Naive thymus-derived CD8-positive, alpha-beta T cell (primary cell): ENCODE measurements at regions not wholly inside any gene's neighbourhood (a gene's known extent, or its start where the extent isn't known, plus 50 kb on each side); places are given as distances from the start of the nearest gene placed in this dataset.
A peak's percentile ranks its signal among the peaks of the same experiment; 100 is the strongest.

Source experiments
- ATAC-seq, 2 donors: fragments of 150-1000 bp; cut with Tn5 transposase in 1 of 2; sonication (Bioruptor Pico), chemical (Tn5 transposase) in 1 of 2; 1 replicate in 1 of 2; 2 replicates in 1 of 2; pipeline ENCODE4 v1.10.0; 2021; ENCODE audit warnings: mild to moderate bottlenecking in 2 of 2, moderate library complexity in 2 of 2
- POLR2A ChIA-PET: fragments of 350-600 bp; sonication (Branson Sonifier 250); formaldehyde crosslinking; loops from one replicate; lab custom pipeline; 2021; ENCODE audit warnings: antibody characterized with exemption; lab: Charles Lee
- DNase-seq, 10 donors: peaks; one replicate each; pipeline versions ENCODE4 v3.0.0 to v3.0.0-alpha.2; 2020 to 2022
- H3K27ac Mint-ChIP-seq, 10 donors: one replicate each; pipeline ENCODE4 v1.8.0; 2020 to 2022; ENCODE audit warnings: mild to moderate bottlenecking in 10 of 10, mixed read lengths in 10 of 10, moderate library complexity in 4 of 10, inconsistent platforms in 1 of 10
- H3K27me3 Mint-ChIP-seq, 5 donors: one replicate each; pipeline ENCODE4 v1.8.0; 2021 to 2022; ENCODE audit warnings: mixed read lengths in 5 of 5
- H3K36me3 Mint-ChIP-seq, 3 donors: one replicate each; pipeline ENCODE4 v1.8.0; 2020 to 2022; ENCODE audit warnings: mixed read lengths in 3 of 3, mild to moderate bottlenecking in 2 of 3, inconsistent platforms in 1 of 3
- H3K4me1 Mint-ChIP-seq, 4 donors: one replicate each; pipeline ENCODE4 v1.8.0; 2021 to 2022; ENCODE audit warnings: mixed read lengths in 4 of 4
- H3K4me3 Mint-ChIP-seq, 10 donors: one replicate each; pipeline ENCODE4 v1.8.0; 2020 to 2022; ENCODE audit warnings: mild to moderate bottlenecking in 10 of 10, mixed read lengths in 10 of 10, moderate library complexity in 6 of 10, inconsistent platforms in 1 of 10
- H3K9me3 Mint-ChIP-seq, 9 donors: one replicate each; pipeline ENCODE4 v1.8.0; 2020 to 2022; ENCODE audit warnings: mixed read lengths in 9 of 9, mild to moderate bottlenecking in 3 of 9, inconsistent platforms in 1 of 9, moderate library complexity in 1 of 9

DNA sequence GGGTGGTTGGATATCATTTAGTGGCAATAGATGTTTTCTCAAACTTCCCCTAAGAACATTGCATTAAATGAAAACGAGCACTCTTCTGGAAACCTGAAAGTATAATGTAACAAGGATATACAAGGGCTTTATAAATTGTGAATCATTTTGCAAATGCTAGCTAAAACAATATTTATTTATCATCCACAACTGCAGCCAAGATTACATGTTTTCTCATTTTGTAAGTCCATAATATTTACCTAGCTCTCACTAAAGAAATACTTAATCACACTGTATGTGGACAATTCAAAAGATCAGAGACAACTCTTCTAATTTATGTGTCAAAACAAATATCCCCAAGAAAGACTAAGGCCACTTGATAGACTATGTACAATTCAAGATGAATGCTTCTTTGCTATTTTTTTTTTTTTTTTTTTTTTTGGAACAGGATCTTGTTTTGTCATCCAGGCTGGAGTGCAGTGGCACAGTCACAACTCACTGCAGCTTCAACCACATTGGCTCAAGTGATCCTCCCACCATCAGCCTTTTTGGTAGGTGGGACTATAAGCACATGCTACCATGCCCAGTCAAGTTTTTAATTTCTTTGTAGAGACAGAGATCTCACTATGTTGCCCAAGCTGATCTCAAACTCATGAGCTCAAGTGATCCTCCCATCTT, 427.7 kb upstream of the THBS1 start:
- Mint-ChIP-seq H3K36me3 (no peaks in the 10 kb centered on the region), H3K9me3 (no peaks in the 10 kb centered on the region), H3K4me1 (no peaks in the 10 kb centered on the region), H3K4me3 (no peak overlapping the region), H3K27me3 (peaks cover 8 to 51% (median 10%) of the 10 kb centered on the region in 5 donors), H3K27ac (no peak overlapping the region)
- DNase-seq, result no peak
- POLR2A ChIA-PET, result no interaction called here
- ATAC-seq, result no peak

DNA sequence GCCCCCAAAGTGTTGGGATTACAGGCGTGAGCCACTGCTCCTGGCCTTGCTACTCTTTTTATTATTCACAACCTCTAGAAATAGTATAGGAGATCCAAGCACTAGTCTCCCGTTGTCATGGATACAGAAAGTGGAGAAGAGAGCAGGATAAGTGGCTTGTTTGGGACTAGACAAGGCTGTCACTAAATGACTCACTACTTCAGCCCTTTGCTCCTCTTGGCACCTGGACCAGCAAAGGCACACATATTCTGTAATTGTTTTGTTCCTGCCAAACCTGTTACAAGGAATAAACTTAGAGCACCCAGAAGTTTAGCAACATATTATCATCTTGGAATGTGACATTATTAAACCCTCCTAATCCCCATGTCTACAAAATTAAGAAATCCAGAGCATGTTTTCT, 427.2 kb upstream of the THBS1 start:
- H3K9me3 Mint-ChIP-seq, result no peaks in the 10 kb centered on the region
- DNase-seq (no peak), ATAC-seq (no peak)
- no peak overlapping the region for H3K4me3 Mint-ChIP-seq
- H3K27me3 Mint-ChIP-seq, result peaks cover 8 to 54% (median 11%) of the 10 kb centered on the region in 5 donors
- POLR2A ChIA-PET, result no interaction called here
- no peaks in the 10 kb centered on the region for H3K36me3 Mint-ChIP-seq
- H3K27ac Mint-ChIP-seq, result peak overlapping the region in 1 of 10 donors; percentile 1
- H3K4me1 Mint-ChIP-seq, result no peaks in the 10 kb centered on the region

DNA sequence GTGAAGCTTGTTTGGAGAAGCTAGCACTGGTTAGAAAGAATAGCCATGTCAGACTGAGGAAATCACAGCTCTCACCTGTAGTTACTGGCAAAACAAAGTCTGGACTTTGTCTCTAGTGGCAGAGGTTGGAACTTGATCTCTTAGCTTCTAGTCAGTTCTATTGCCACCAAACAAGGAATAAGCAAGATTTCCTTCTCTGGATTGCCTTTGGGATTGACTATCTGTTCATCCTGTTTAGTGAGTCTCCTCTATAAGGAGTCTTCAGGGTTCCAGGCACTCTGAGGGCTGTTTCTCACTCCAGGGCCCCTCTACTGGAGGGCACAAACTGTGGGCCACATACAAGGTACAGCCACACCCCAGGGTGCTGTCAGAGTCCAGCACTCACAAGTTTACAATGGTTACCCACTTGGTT, 426.6 kb upstream of the THBS1 start:
- DNase-seq, result no peak
- ATAC-seq, result no peak
- H3K9me3 Mint-ChIP-seq, result no peaks in the 10 kb centered on the region
- POLR2A ChIA-PET, result no interaction called here
- H3K4me3 Mint-ChIP-seq, result no peak overlapping the region
- H3K36me3 Mint-ChIP-seq, result no peaks in the 10 kb centered on the region
- no peak overlapping the region for H3K27ac Mint-ChIP-seq
- H3K4me1 Mint-ChIP-seq, result no peaks in the 10 kb centered on the region
- H3K27me3 Mint-ChIP-seq, result peaks cover 5 to 48% (median 11%) of the 10 kb centered on the region in 5 donors

DNA sequence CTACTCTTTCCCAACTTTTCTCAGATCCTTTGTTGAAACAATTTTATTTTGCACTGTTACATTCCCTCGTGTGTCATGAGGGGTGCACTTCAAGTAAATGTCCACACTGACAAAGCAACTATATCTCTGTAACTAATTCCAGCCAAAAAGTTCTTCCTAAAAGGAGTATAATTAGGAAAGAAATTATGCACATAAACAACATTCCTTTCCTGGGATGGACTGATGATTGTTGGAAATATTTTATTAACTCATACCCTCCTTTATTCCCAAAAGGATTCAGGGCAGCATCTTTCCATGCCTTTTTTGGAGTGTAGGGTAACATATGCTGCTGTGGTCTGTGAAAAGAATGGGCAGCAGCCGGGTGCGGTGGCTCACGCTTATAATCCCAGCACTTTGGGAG, 426.1 kb upstream of the THBS1 start:
- H3K27me3 Mint-ChIP-seq, result peaks cover 5 to 46% (median 11%) of the 10 kb centered on the region in 5 donors
- H3K4me3 Mint-ChIP-seq, result no peak overlapping the region
- H3K36me3 Mint-ChIP-seq, result no peaks in the 10 kb centered on the region
- no peaks in the 10 kb centered on the region for H3K4me1 Mint-ChIP-seq
- peak overlapping the region in 1 of 10 donors; percentile 9 for H3K27ac Mint-ChIP-seq
- ATAC-seq, result no peak
- no peak for DNase-seq
- H3K9me3 Mint-ChIP-seq, result no peaks in the 10 kb centered on the region
- POLR2A ChIA-PET, result no interaction called here

DNA sequence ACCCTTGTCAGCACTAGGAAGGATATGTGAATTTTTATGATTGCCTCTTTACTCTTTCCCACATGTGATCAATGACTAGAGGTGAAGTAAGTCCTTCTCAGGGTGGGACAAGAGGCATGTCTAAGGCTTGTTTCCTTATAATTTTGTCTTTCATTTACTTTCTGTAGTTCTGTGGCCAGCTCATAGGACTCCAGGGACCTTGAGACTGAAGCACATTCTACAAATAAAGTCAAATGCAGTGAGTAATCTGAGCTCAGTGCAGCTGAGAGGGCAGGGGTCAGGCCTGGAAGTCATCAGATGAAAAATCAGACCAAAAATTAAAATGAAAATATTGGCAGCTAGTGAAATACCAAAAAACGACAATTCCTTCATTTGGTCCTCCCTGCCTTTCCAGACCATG, 424.7 kb upstream of the THBS1 start:
- H3K27ac Mint-ChIP-seq, result no peak overlapping the region
- no peaks in the 10 kb centered on the region for H3K36me3 Mint-ChIP-seq
- no peak for ATAC-seq
- no peak for DNase-seq
- no peak overlapping the region for H3K4me3 Mint-ChIP-seq
- H3K27me3 Mint-ChIP-seq, result peaks cover 6 to 46% (median 11%) of the 10 kb centered on the region in 5 donors
- H3K4me1 Mint-ChIP-seq, result no peaks in the 10 kb centered on the region
- POLR2A ChIA-PET, result no interaction called here
- no peaks in the 10 kb centered on the region for H3K9me3 Mint-ChIP-seq

DNA sequence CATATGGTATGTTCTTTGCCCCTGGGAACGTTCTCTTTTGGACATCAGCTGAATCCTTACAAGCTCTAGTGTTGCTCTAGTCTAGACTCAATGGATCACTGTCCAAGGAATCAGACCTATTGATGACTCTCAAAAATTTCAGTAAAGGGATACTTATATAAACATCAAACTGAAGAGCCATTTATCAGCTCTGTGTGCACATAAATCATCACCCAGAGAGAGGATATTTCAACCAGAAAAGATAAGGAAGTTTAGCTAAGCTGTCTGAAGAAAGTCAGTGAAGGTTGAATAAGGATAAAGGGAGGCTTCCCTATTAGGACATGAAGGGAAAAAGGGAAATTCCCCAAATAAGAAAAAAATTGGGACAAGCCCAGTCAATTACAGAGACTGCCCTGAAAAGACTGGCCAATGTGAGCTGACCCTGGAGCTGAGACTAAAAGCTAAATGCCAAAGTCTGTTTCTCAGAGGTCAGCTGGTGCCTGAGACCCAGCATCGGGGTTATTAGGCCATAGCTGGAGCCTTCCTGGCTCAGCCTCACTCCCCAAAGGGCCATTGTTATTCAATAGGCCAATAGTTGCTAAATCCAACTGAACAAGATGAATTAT, 424.1 kb upstream of the THBS1 start:
- Mint-ChIP-seq H3K27ac (no peak overlapping the region), H3K27me3 (peaks cover 6 to 44% (median 11%) of the 10 kb centered on the region in 5 donors), H3K36me3 (no peaks in the 10 kb centered on the region), H3K4me3 (no peak overlapping the region), H3K9me3 (peaks cover 0 to 3% (median 0%) of the 10 kb centered on the region in 9 donors), H3K4me1 (no peaks in the 10 kb centered on the region)
- ATAC-seq, result no peak
- no peak for DNase-seq
- POLR2A ChIA-PET, result no interaction called here

DNA sequence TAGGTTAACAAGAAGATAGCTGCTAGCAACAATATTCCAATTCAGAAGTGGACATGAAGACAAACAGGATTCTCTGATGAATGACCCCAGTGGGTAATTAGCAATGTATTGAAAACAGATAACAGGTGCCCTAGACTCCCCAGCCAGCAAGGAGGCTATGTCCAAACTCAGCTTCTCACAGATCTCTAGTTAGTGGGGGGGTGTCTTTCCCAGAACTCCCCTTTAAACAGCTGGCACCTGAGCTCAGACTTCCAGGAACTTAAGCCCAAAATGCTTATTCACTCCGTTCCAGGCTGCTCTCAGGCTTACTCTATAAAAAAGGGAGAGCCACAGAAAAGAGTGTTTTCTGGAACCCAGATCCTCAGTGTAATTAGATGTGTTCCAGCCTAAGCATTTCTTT, 423.0 kb upstream of the THBS1 start:
- H3K9me3 Mint-ChIP-seq, result peaks cover 0 to 15% (median 2%) of the 10 kb centered on the region in 9 donors
- no peaks in the 10 kb centered on the region for H3K4me1 Mint-ChIP-seq
- no peak overlapping the region for H3K27ac Mint-ChIP-seq
- no peak overlapping the region for H3K4me3 Mint-ChIP-seq
- POLR2A ChIA-PET, result no interaction called here
- peaks cover 2 to 33% (median 11%) of the 10 kb centered on the region in 5 donors for H3K27me3 Mint-ChIP-seq
- DNase-seq (no peak), ATAC-seq (no peak)
- H3K36me3 Mint-ChIP-seq, result no peaks in the 10 kb centered on the region

DNA sequence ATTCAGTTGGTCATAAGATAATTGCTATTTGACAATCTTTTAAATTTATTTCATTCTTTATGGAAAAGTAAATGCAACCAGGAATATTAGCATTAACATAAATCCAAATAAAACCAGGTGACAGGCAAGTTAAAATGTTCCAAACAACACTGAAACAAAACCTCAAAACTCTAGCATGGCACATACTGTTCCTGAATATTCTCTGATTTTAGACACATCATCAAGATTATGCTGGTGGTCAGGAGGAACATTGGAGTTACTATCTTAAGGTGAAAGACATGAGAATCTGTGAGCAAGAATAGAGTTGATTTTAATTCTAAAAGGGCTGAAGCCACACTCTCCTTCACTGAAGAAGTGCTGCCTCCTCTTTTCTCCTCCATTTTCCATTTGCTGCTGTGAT, 421.0 kb upstream of the THBS1 start:
- Mint-ChIP-seq H3K4me3 (no peak overlapping the region), H3K36me3 (no peaks in the 10 kb centered on the region), H3K9me3 (peaks cover 0 to 19% (median 7%) of the 10 kb centered on the region in 9 donors), H3K27me3 (peaks cover 6 to 33% (median 14%) of the 10 kb centered on the region in 5 donors), H3K4me1 (no peaks in the 10 kb centered on the region), H3K27ac (no peak overlapping the region)
- no peak for ATAC-seq
- DNase-seq, result no peak
- POLR2A ChIA-PET, result no interaction called here

DNA sequence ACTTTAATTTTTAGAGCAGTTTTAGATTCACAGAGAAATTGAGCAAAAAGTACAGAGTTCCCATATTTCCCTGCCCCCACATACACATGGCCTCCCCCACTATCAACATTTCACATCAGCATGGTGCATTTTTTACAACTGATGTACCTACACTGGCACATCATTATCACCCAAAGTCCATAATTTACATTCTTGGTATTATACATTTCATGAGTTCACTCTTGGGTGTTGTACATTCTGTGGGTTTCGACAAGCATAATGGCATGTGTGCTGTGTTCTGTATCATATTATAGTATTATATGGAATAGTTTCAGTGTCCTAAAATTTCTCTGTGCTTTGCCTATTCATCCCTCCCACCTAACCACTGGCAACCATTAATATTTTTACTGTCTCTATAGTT, 419.8 kb upstream of the THBS1 start:
- H3K4me1 Mint-ChIP-seq, result no peaks in the 10 kb centered on the region
- peaks cover 7 to 42% (median 18%) of the 10 kb centered on the region in 5 donors for H3K27me3 Mint-ChIP-seq
- DNase-seq (no peak), ATAC-seq (no peak)
- H3K4me3 Mint-ChIP-seq, result no peak overlapping the region
- no peak overlapping the region for H3K27ac Mint-ChIP-seq
- H3K36me3 Mint-ChIP-seq, result no peaks in the 10 kb centered on the region
- peaks cover 0 to 19% (median 7%) of the 10 kb centered on the region in 9 donors for H3K9me3 Mint-ChIP-seq
- POLR2A ChIA-PET, result no interaction called here

DNA sequence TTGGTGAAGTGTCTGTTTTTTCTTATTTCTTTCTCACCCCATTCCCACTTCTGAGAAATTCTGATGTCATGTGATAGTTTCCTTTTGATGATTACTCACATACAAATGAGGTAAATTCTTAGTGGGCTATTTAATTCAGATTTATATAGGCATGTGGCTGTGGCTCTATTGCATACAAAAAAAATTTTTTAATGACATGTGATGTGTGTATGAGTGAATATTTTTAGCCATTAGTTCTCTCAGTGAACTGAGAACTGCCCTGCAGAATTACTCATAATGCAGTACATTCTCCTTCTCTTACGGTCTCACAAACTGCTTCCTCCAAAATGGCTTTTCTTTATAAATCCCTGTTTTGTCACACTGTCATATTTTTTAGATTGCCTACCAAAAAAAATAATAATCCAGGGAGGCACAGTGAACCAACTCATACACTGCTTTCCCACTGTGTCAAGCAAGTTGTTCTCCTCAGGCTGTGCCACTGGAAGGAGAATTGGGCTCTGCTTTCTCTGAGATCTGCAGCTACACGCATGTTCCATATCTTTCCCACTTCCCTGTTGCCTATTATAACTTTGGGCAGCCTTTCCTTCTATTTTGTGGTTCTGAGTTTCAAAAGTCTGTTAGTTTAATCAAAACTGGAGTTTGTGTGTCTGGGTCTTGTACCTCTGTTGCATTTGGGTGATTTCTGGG, 415.7 kb upstream of the THBS1 start:
- POLR2A ChIA-PET, result no interaction called here
- Mint-ChIP-seq H3K27ac (no peak overlapping the region), H3K4me1 (no peaks in the 10 kb centered on the region), H3K4me3 (no peak overlapping the region), H3K9me3 (peaks cover 0 to 19% (median 7%) of the 10 kb centered on the region in 9 donors), H3K36me3 (no peaks in the 10 kb centered on the region), H3K27me3 (peaks cover 7 to 34% (median 25%) of the 10 kb centered on the region in 5 donors)
- ATAC-seq, result no peak
- DNase-seq, result no peak

DNA sequence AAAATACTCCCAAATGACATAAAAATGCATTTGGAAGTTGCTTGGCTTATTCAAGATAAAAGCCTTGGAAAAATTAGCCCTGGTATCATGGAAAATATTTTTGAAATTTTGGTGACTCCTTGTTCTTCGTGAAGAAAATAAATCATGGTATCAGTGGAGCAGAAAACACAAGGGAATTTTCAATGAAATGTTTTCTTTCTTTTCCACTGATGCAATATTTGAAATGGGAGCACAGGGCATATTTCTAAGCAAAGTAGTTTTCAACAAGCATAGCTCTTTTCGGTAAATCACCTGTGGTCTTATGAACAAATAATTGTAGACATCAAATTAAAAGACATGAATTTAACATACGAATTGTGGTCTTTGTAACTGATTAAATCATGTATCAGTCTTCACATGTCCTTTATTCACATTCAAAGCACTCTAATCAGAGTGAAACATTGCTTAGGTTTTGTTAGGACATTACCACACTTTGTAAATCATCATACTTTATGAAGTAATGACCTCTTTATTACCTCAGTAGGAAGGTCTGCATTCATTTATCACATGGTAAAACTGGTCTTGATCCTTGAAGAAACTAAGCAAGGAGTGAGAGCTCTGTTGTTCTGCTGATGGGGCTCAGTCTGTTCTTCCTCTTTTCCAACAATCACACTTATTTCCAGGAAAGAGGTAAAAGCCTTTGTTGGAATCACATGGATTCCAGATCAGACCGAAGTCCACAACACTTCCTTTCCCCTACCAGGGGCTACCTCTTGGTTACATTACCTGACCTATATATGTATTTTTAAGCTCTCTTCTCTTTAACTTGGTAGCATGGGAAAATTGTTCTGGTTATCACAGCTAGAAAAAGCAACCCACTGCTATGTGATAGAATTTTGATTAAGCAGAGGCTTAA, 413.5 kb upstream of the THBS1 start:
- H3K9me3 Mint-ChIP-seq, result peaks cover 0 to 12% (median 7%) of the 10 kb centered on the region in 9 donors
- ATAC-seq (no peak), DNase-seq (no peak)
- H3K27ac Mint-ChIP-seq, result no peak overlapping the region
- peaks cover 12 to 46% (median 28%) of the 10 kb centered on the region in 5 donors for H3K27me3 Mint-ChIP-seq
- no peaks in the 10 kb centered on the region for H3K4me1 Mint-ChIP-seq
- H3K4me3 Mint-ChIP-seq, result no peak overlapping the region
- POLR2A ChIA-PET, result no interaction called here
- H3K36me3 Mint-ChIP-seq, result no peaks in the 10 kb centered on the region

DNA sequence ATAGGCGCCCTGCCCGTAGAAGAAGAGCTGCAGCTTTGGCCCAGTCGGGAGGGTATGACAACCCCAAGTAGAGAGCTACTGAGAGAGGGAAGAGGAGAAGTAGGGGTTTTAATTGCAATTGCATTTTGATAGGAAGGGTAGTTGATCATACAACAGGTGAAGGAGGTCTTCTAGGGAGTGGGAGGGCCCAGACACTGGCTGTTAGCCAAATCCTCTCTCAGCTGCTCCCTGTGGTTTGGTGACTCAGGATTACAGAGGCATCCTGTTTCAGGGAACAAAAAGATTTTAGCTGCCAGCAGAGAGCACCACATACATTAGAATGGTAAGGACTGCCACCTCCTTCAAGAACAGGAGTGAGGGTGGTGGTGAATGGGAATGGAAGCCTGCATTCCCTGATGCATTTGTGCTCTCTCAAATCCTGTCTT, 408.9 kb upstream of the THBS1 start:
- Mint-ChIP-seq H3K36me3 (no peaks in the 10 kb centered on the region), H3K9me3 (no peaks in the 10 kb centered on the region), H3K4me1 (no peaks in the 10 kb centered on the region), H3K4me3 (no peak overlapping the region), H3K27me3 (peaks cover 16 to 47% (median 20%) of the 10 kb centered on the region in 5 donors), H3K27ac (no peak overlapping the region)
- DNase-seq, result no peak
- ATAC-seq, result no peak
- POLR2A ChIA-PET, result no interaction called here
